ENCODE measurements at regions not wholly inside any gene's neighbourhood (a gene's known extent, or its start where the extent isn't known, plus 50 kb on each side); places are given as distances from the start of the nearest gene placed in this dataset.
A peak's percentile ranks its signal among the peaks of the same experiment; 100 is the strongest.
"Not testable (repeated sequence)": the region's sequence is repeated elsewhere in the genome, so short reads cannot be mapped to it uniquely, and the experiment has no call there.

GRCh38 chr2:65628156-65628555 lies 195.8 kb upstream of the SPRED2 start:
- no peak for DNase-seq

GRCh38 chr2:65626831-65627230 lies 194.4 kb upstream of the SPRED2 start:
- DNase-seq, result no peak

GRCh38 chr2:65625982-65626381 lies 193.6 kb upstream of the SPRED2 start:
- no peak for DNase-seq

GRCh38 chr2:65622951-65623535 lies 190.6 kb upstream of the SPRED2 start:
- no peak for DNase-seq

GRCh38 chr2:65622499-65622898 lies 190.1 kb upstream of the SPRED2 start:
- DNase-seq, result no peak

- no peak for DNase-seq
These were observed 188.1 kb upstream of the SPRED2 start for GRCh38 chr2:65620524-65620923.

- no peak for DNase-seq
These were observed 187.6 kb upstream of the SPRED2 start for GRCh38 chr2:65620026-65620425.

- DNase-seq, result no peak
These were observed 183.2 kb upstream of the SPRED2 start for GRCh38 chr2:65615602-65616001.

- no peak for DNase-seq
These were observed 181.7 kb upstream of the SPRED2 start for GRCh38 chr2:65613968-65614555.

- DNase-seq, result no peak
These were observed 179.1 kb upstream of the SPRED2 start for GRCh38 chr2:65611488-65611887.

GRCh38 chr2:65608916-65609315 lies 176.5 kb upstream of the SPRED2 start:
- DNase-seq, result peak; percentile 85

- peak; percentile 72 for DNase-seq
These were observed 176.1 kb upstream of the SPRED2 start for GRCh38 chr2:65608466-65608865.

- no peak for DNase-seq
These were observed 175.4 kb upstream of the SPRED2 start for GRCh38 chr2:65607662-65608305.

- no peak for DNase-seq
These were observed 173.3 kb upstream of the SPRED2 start for GRCh38 chr2:65605743-65606058.

GRCh38 chr2:65605058-65605742 lies 172.8 kb upstream of the SPRED2 start:
- no peak for DNase-seq

GRCh38 chr2:65604246-65604645 lies 171.8 kb upstream of the SPRED2 start:
- no peak for DNase-seq

- DNase-seq, result no peak
These were observed 170.3 kb upstream of the SPRED2 start for GRCh38 chr2:65602603-65603235.

GRCh38 chr2:65600871-65601270 lies 168.5 kb upstream of the SPRED2 start:
- DNase-seq, result not testable (repeated sequence)

GRCh38 chr2:65600351-65600750 lies 168.0 kb upstream of the SPRED2 start:
- not testable (repeated sequence) for DNase-seq

GRCh38 chr2:65599693-65600092 lies 167.3 kb upstream of the SPRED2 start:
- no peak for DNase-seq

- no peak for DNase-seq
These were observed 166.6 kb upstream of the SPRED2 start for GRCh38 chr2:65598996-65599395.

GRCh38 chr2:65598264-65598663 lies 165.9 kb upstream of the SPRED2 start:
- no peak for DNase-seq

GRCh38 chr2:65595630-65596029 lies 163.2 kb upstream of the SPRED2 start:
- DNase-seq, result no peak

- no peak for DNase-seq
These were observed 161.8 kb upstream of the SPRED2 start for GRCh38 chr2:65594150-65594549.

All from femur (tissue), 1 donor.